ENCODE measurements at regions not wholly inside any gene's neighbourhood (a gene's known extent, or its start where the extent isn't known, plus 50 kb on each side); places are given as distances from the start of the nearest gene placed in this dataset.

GRCh38 chr3:74561881-74562280 is 52.6 kb downstream of the CNTN3 start:
- H3K9me3 ChIP-seq (ENCODE audit: control insufficient read depth, low read depth, low read length) = no peaks in the 10 kb centered on the region
- no CpG with 5 or more reads among the region's 2 CpGs for WGBS (ENCODE audit: extremely low coverage, insufficient read length, low lambda C conversion rate)

More at GRCh38 chr3:74561881-74562280, 52.6 kb downstream of the CNTN3 start:
- Mint-ChIP-seq H3K27ac (no peak overlapping the region), H3K36me3 (ENCODE audit: insufficient read depth in 1 of 3, low read depth in 3 of 3) (no peaks in the 10 kb centered on the region; a peak in 1 of 7 replicates), H3K4me1 (no peaks in the 10 kb centered on the region), H3K9me3 (peaks cover 0 to 15% of the 10 kb centered on the region in 2 experiments; a peak in 4 of 5 replicates), H3K27me3 (ENCODE audit: low read depth) (peaks cover 3% of the 10 kb centered on the region), H3K4me3 (no peak overlapping the region)
- Histone ChIP-seq H3K56ac (ENCODE audit: insufficient read length, low read depth, low read length) (no peak overlapping the region), H3T11ph (ENCODE audit: low read length) (no peak overlapping the region), H2BK120ac (ENCODE audit: low read depth, low read length, poor library complexity, severe bottlenecking) (no peak overlapping the region), H4K91ac (ENCODE audit: insufficient read length, low read depth, low read length) (no peak overlapping the region), H3K27ac (ENCODE audit: insufficient read length, low read depth, low read length) (no peak overlapping the region), H2BK5ac (ENCODE audit: insufficient read length, low read length) (no peak overlapping the region), H2BK20ac (ENCODE audit: low read depth, low read length, poor library complexity, severe bottlenecking) (no peak overlapping the region), H3K4me2 (ENCODE audit: insufficient read depth, insufficient read length, low read length) (no peak overlapping the region), H4K20me1 (ENCODE audit: control insufficient read depth, insufficient read depth, insufficient read length) (no peaks in the 10 kb centered on the region), H2AK5ac (ENCODE audit: insufficient read length, low read length) (no peak overlapping the region), H3K27me3 (ENCODE audit: insufficient read depth, low read length) (no peaks in the 10 kb centered on the region), H3K23ac (ENCODE audit: insufficient read length, low read depth, low read length) (no peak overlapping the region), H3K23me2 (ENCODE audit: insufficient read length, low read depth, low read length, poor library complexity, severe bottlenecking) (no peaks in the 10 kb centered on the region), H2AFZ (ENCODE audit: low read length) (no peak overlapping the region), H4K5ac (ENCODE audit: insufficient read length, low read depth, low read length) (no peak overlapping the region), H2BK12ac (ENCODE audit: insufficient read length, low read depth, low read length) (no peak overlapping the region), H2BK15ac (ENCODE audit: low read depth, low read length) (no peak overlapping the region), H3K4ac (ENCODE audit: low read depth, low read length) (no peak overlapping the region), H3K9ac (ENCODE audit: extremely low read depth, insufficient read length, low read length) (no peak overlapping the region), H3K18ac (ENCODE audit: insufficient read length, low read depth, low read length) (no peak overlapping the region), H3K79me2 (ENCODE audit: insufficient read depth, low read length) (no peaks in the 10 kb centered on the region), H4K8ac (replicated peaks; ENCODE audit: insufficient read length, low read depth, low read length) (no peak overlapping the region), H3K4me1 (ENCODE audit: insufficient read depth, low read length) (no peaks in the 10 kb centered on the region), H3K79me1 (ENCODE audit: insufficient read depth, low read depth, low read length, poor library complexity, severe bottlenecking) (no peaks in the 10 kb centered on the region), H3K14ac (ENCODE audit: insufficient read depth, low read length) (no peak overlapping the region)
- no peak for DNase-seq
- TF ChIP-seq CTCF (conservative IDR thresholded peaks at IDR 0.05) = no peak

Measured in H9 (cell line).